GM21825 (cell line): ENCODE measurements at regions not wholly inside any gene's neighbourhood (a gene's known extent, or its start where the extent isn't known, plus 50 kb on each side); places are given as distances from the start of the nearest gene placed in this dataset.
"Not testable (repeated sequence)": the region's sequence is repeated elsewhere in the genome, so short reads cannot be mapped to it uniquely, and the experiment has no call there.

Source experiments
- ATAC-seq: cut with Tn5 transposase; IDR thresholded peaks from one replicate; pipeline ENCODE4 v1.9.1; 2021; ENCODE audit warnings: mild to moderate bottlenecking, moderate library complexity; ENCODE audit not compliant: unreplicated experiment

- no peak for ATAC-seq
Observed at GRCh38 chr18:56284319-56284718, 354.1 kb downstream of the TXNL1 start.

GRCh38 chr18:56283316-56283715, 355.1 kb downstream of the TXNL1 start:
- ATAC-seq: no peak

- no peak for ATAC-seq
Observed at GRCh38 chr18:56282234-56283104, 355.9 kb downstream of the TXNL1 start.

- ATAC-seq: not testable (repeated sequence)
Observed at GRCh38 chr18:56279816-56280215, 358.6 kb downstream of the TXNL1 start.

- ATAC-seq: no peak
Observed at GRCh38 chr18:56278421-56279003, 359.9 kb downstream of the TXNL1 start.

- no peak for ATAC-seq
Observed at GRCh38 chr18:56276466-56276865, 361.9 kb downstream of the TXNL1 start.

GRCh38 chr18:56273541-56274219, 364.7 kb downstream of the TXNL1 start:
- no peak for ATAC-seq

GRCh38 chr18:56270671-56271250, 367.6 kb downstream of the TXNL1 start:
- no peak for ATAC-seq

- no peak for ATAC-seq
Observed at GRCh38 chr18:56269958-56270357, 368.4 kb downstream of the TXNL1 start.

- no peak for ATAC-seq
Observed at GRCh38 chr18:56268952-56269351, 369.4 kb downstream of the TXNL1 start.

GRCh38 chr18:56267334-56267733, 371.1 kb downstream of the TXNL1 start:
- no peak for ATAC-seq

- ATAC-seq: no peak
Observed at GRCh38 chr18:56258178-56258577, 380.2 kb downstream of the TXNL1 start.

- peak; percentile 71 for ATAC-seq
Observed at GRCh38 chr18:56257205-56257604, 381.2 kb downstream of the TXNL1 start.

- ATAC-seq: no peak
Observed at GRCh38 chr18:56256659-56257058, 381.7 kb downstream of the TXNL1 start.

- no peak for ATAC-seq
Observed at GRCh38 chr18:56255381-56255780, 383.0 kb downstream of the TXNL1 start.

GRCh38 chr18:56252456-56252855, 385.9 kb downstream of the TXNL1 start:
- no peak for ATAC-seq

GRCh38 chr18:56248610-56249235, 389.7 kb downstream of the TXNL1 start:
- peak; percentile 99 for ATAC-seq

- ATAC-seq: no peak
Observed at GRCh38 chr18:56246916-56247315, 391.5 kb downstream of the TXNL1 start.

- ATAC-seq: no peak
Observed at GRCh38 chr18:56245866-56246580, 392.4 kb downstream of the TXNL1 start.

GRCh38 chr18:56240405-56240804, 398.0 kb downstream of the TXNL1 start:
- ATAC-seq: no peak
